ENCODE measurements at regions not wholly inside any gene's neighbourhood (a gene's known extent, or its start where the extent isn't known, plus 50 kb on each side); places are given as distances from the start of the nearest gene placed in this dataset.
"Not testable (repeated sequence)": the region's sequence is repeated elsewhere in the genome, so short reads cannot be mapped to it uniquely, and the experiment has no call there.

- Histone ChIP-seq H3K36me3 (ENCODE audit: control insufficient read depth in 2 of 2, extremely low read depth in 1 of 2, insufficient read depth in 2 of 2, low read length in 2 of 2) (no peaks in the 10 kb centered on the region), H2AFZ (ENCODE audit: control insufficient read depth, low read length) (no peak overlapping the region), H3K9me1 (ENCODE audit: control insufficient read depth, extremely low read depth, insufficient read depth, low read length) (no peaks in the 10 kb centered on the region), H3K9me3 (ENCODE audit: control insufficient read depth, low read depth, low read length) (no peaks in the 10 kb centered on the region), H3K9ac (ENCODE audit: control insufficient read depth, extremely low read depth, insufficient read depth, low read length) (no peak overlapping the region), H3K27ac (ENCODE audit: control insufficient read depth, insufficient read depth, low read length) (no peak overlapping the region), H3K4me1 (ENCODE audit: control insufficient read depth, extremely low read depth, insufficient read depth, low read length) (no peaks in the 10 kb centered on the region), H3K4me2 (ENCODE audit: control insufficient read depth, extremely low read depth, insufficient read depth, low read depth, low read length) (no peak overlapping the region), H3K79me2 (ENCODE audit: control insufficient read depth, insufficient read depth, low read length) (no peaks in the 10 kb centered on the region), H3K27me3 (ENCODE audit: control insufficient read depth, extremely low read depth, insufficient read depth, low read length) (no peaks in the 10 kb centered on the region), H4K20me1 (ENCODE audit: control insufficient read depth, extremely low read depth, insufficient read depth, low read length) (no peaks in the 10 kb centered on the region), H3K4me3 (ENCODE audit: control insufficient read depth in 2 of 3, extremely low read depth in 1 of 3, insufficient read depth in 2 of 3, low read depth in 1 of 3, low read length in 3 of 3) (no peak overlapping the region)
- no peak for FAIRE-seq
- TF ChIP-seq EZH2 (IDR thresholded peaks at IDR 0.05; ENCODE audit: low read length) = no peak
- TF ChIP-seq CTCF (optimal IDR thresholded peaks at IDR 0.05 in 1 of 3, IDR thresholded peaks at IDR 0.05 in 1 of 3, conservative IDR thresholded peaks at IDR 0.05 in 1 of 3; ENCODE audit: extremely low read depth in 1 of 3, insufficient read depth in 2 of 3, low read length in 3 of 3) = no peak
- DNase-seq (ENCODE audit: low read depth, low spot score) = no peak
- dilution Hi-C loops (cut with MboI; ENCODE audit: extremely low pct_ligation_motif_present, low sequenced_read_pairs) = no loop called here
These were observed 2004.6 kb upstream of the WWC1 start for GRCh38 chr5:166286832-166287231.

GRCh38 chr5:166287866-166288265 lies 2003.6 kb upstream of the WWC1 start:
- H3K4me1 ChIP-seq (ENCODE audit: control insufficient read depth, extremely low read depth, insufficient read depth, low read length) = no peaks in the 10 kb centered on the region
- no peak overlapping the region for H3K4me3 ChIP-seq (ENCODE audit: control insufficient read depth in 2 of 3, extremely low read depth in 1 of 3, insufficient read depth in 2 of 3, low read depth in 1 of 3, low read length in 3 of 3)
- no peak for FAIRE-seq
- no peak overlapping the region for H3K27ac ChIP-seq (ENCODE audit: control insufficient read depth, insufficient read depth, low read length)
- TF ChIP-seq CTCF (optimal IDR thresholded peaks at IDR 0.05 in 1 of 3, IDR thresholded peaks at IDR 0.05 in 1 of 3, conservative IDR thresholded peaks at IDR 0.05 in 1 of 3; ENCODE audit: extremely low read depth in 1 of 3, insufficient read depth in 2 of 3, low read length in 3 of 3) = no peak
- TF ChIP-seq EZH2 (IDR thresholded peaks at IDR 0.05; ENCODE audit: low read length) = no peak
- no peak overlapping the region for H3K9ac ChIP-seq (ENCODE audit: control insufficient read depth, extremely low read depth, insufficient read depth, low read length)
- dilution Hi-C loops (cut with MboI; ENCODE audit: extremely low pct_ligation_motif_present, low sequenced_read_pairs) = no loop called here
- H3K9me3 ChIP-seq (ENCODE audit: control insufficient read depth, low read depth, low read length) = no peaks in the 10 kb centered on the region
- H3K79me2 ChIP-seq (ENCODE audit: control insufficient read depth, insufficient read depth, low read length) = no peaks in the 10 kb centered on the region
- no peak overlapping the region for H3K4me2 ChIP-seq (ENCODE audit: control insufficient read depth, extremely low read depth, insufficient read depth, low read depth, low read length)
- H3K27me3 ChIP-seq (ENCODE audit: control insufficient read depth, extremely low read depth, insufficient read depth, low read length) = no peaks in the 10 kb centered on the region
- no peak for DNase-seq (ENCODE audit: low read depth, low spot score)
- no peaks in the 10 kb centered on the region for H4K20me1 ChIP-seq (ENCODE audit: control insufficient read depth, extremely low read depth, insufficient read depth, low read length)
- no peak overlapping the region for H2AFZ ChIP-seq (ENCODE audit: control insufficient read depth, low read length)
- no peaks in the 10 kb centered on the region for H3K36me3 ChIP-seq (ENCODE audit: control insufficient read depth in 2 of 2, extremely low read depth in 1 of 2, insufficient read depth in 2 of 2, low read length in 2 of 2)
- no peaks in the 10 kb centered on the region for H3K9me1 ChIP-seq (ENCODE audit: control insufficient read depth, extremely low read depth, insufficient read depth, low read length)

GRCh38 chr5:166291800-166292199 lies 1999.6 kb upstream of the WWC1 start:
- H3K4me3 ChIP-seq (ENCODE audit: control insufficient read depth in 2 of 3, extremely low read depth in 1 of 3, insufficient read depth in 2 of 3, low read depth in 1 of 3, low read length in 3 of 3); H3K9me3 ChIP-seq (ENCODE audit: control insufficient read depth, low read depth, low read length); DNase-seq (ENCODE audit: low read depth, low spot score); H3K36me3 ChIP-seq (ENCODE audit: control insufficient read depth in 2 of 2, extremely low read depth in 1 of 2, insufficient read depth in 2 of 2, low read length in 2 of 2); H4K20me1 ChIP-seq (ENCODE audit: control insufficient read depth, extremely low read depth, insufficient read depth, low read length); H3K27me3 ChIP-seq (ENCODE audit: control insufficient read depth, extremely low read depth, insufficient read depth, low read length); H3K4me1 ChIP-seq (ENCODE audit: control insufficient read depth, extremely low read depth, insufficient read depth, low read length); H3K79me2 ChIP-seq (ENCODE audit: control insufficient read depth, insufficient read depth, low read length); H3K9ac ChIP-seq (ENCODE audit: control insufficient read depth, extremely low read depth, insufficient read depth, low read length); H3K9me1 ChIP-seq (ENCODE audit: control insufficient read depth, extremely low read depth, insufficient read depth, low read length); dilution Hi-C loops (cut with MboI; ENCODE audit: extremely low pct_ligation_motif_present, low sequenced_read_pairs); H3K4me2 ChIP-seq (ENCODE audit: control insufficient read depth, extremely low read depth, insufficient read depth, low read depth, low read length); H2AFZ ChIP-seq (ENCODE audit: control insufficient read depth, low read length); H3K27ac ChIP-seq (ENCODE audit: control insufficient read depth, insufficient read depth, low read length); FAIRE-seq: not testable (repeated sequence)

All from keratinocyte (primary cell).